ENCODE measurements at regions not wholly inside any gene's neighbourhood (a gene's known extent, or its start where the extent isn't known, plus 50 kb on each side); places are given as distances from the start of the nearest gene placed in this dataset.

GRCh38 chr13:78370231-78370630, 233.1 kb downstream of the POU4F1 start:
- no peak for TF ChIP-seq CTCF (IDR thresholded peaks at IDR 0.05)
- no peak for TF ChIP-seq EZH2 (IDR thresholded peaks at IDR 0.05)

All from neural progenitor cell (in vitro differentiated cells).